ENCODE measurements at regions not wholly inside any gene's neighbourhood (a gene's known extent, or its start where the extent isn't known, plus 50 kb on each side); places are given as distances from the start of the nearest gene placed in this dataset.
"Not testable (repeated sequence)": the region's sequence is repeated elsewhere in the genome, so short reads cannot be mapped to it uniquely, and the experiment has no call there.

- Mint-ChIP-seq H3K27me3 (no peaks in the 10 kb centered on the region), H3K27ac (no peak overlapping the region), H3K4me3 (no peak overlapping the region), H3K9me3 (no peaks in the 10 kb centered on the region), H3K36me3 (no peaks in the 10 kb centered on the region), H3K4me1 (no peaks in the 10 kb centered on the region)
- DNase-seq: no peak
- no peak for ATAC-seq (ENCODE audit: low read depth)
- POLR2A ChIA-PET: no interaction called here
These were observed 1247.5 kb upstream of the ACVR2A start for GRCh38 chr2:146597291-146597690.

DNA sequence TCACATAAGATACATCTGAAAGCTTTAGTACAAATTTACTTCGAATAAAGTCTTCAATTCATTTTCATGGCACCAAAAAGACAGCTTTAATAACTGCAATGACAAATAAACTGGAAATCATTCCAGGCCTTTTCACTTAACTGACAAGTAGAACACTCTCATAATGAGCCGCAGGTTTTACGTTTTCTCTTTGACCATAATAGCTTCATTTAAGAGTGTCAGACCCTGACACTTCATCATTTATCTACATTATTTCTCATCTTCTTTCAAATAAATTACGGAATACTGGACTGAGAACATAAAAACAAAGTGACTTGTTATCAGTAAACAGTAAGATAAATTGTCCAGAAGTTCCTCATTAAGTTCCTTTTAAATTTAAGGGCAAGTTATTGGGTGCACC lies 1252.9 kb upstream of the ACVR2A start:
- no peak overlapping the region for H3K4me3 Mint-ChIP-seq
- no peaks in the 10 kb centered on the region for H3K36me3 Mint-ChIP-seq
- H3K27ac Mint-ChIP-seq: no peak overlapping the region
- H3K4me1 Mint-ChIP-seq: no peaks in the 10 kb centered on the region
- no peaks in the 10 kb centered on the region for H3K9me3 Mint-ChIP-seq
- no peak for ATAC-seq (ENCODE audit: low read depth)
- POLR2A ChIA-PET: no interaction called here
- no peak for DNase-seq
- no peaks in the 10 kb centered on the region for H3K27me3 Mint-ChIP-seq

DNA sequence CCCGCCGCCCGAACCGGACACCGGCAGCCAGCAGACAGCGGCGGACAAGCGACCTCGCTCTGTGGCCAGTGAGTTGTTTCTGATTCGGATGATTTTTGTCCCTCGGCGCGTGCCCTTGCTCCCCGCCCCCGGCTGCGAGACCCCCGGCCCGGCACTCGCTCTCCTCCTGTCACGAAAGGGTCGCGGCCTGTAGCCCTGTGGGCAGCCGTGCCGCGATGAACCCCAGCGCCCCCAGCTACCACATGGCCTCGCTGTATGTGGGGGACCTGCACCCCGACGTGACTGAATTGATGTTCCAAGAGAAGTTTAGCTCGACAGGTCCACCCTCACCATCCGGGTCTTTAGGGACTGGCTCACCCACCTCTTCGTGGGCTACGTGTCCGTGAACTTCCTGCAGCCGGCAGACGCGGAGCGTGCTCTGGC lies 1257.5 kb upstream of the ACVR2A start:
- H3K4me1 Mint-ChIP-seq: no peaks in the 10 kb centered on the region
- ATAC-seq (ENCODE audit: low read depth) (no peak), DNase-seq (no peak)
- H3K27ac Mint-ChIP-seq: no peak overlapping the region
- no peak overlapping the region for H3K4me3 Mint-ChIP-seq
- no peaks in the 10 kb centered on the region for H3K36me3 Mint-ChIP-seq
- POLR2A ChIA-PET: no interaction called here
- no peaks in the 10 kb centered on the region for H3K27me3 Mint-ChIP-seq
- no peaks in the 10 kb centered on the region for H3K9me3 Mint-ChIP-seq

DNA sequence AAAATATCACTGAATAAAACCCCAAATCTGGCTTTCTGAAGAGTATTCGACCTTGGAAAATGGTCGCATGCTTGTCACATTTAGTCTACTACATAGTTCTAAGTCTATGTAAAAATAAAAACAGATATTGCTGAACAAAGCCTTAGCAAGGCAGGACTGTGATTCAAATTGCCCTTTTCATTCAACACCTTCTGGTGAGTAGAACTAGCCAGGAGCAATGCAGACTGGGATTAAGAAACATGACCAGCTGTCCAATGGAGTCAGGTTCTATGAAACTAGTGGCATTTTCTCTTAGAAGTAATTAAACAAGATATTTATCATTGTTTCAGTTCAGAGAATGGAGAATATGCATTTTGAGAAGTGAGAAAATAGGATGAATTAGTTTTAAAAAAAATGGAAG lies 1260.5 kb upstream of the ACVR2A start:
- Mint-ChIP-seq H3K4me3 (no peak overlapping the region), H3K27me3 (no peaks in the 10 kb centered on the region), H3K36me3 (no peaks in the 10 kb centered on the region), H3K27ac (no peak overlapping the region), H3K4me1 (no peaks in the 10 kb centered on the region), H3K9me3 (no peaks in the 10 kb centered on the region)
- POLR2A ChIA-PET: no interaction called here
- no peak for DNase-seq
- ATAC-seq (ENCODE audit: low read depth): no peak

DNA sequence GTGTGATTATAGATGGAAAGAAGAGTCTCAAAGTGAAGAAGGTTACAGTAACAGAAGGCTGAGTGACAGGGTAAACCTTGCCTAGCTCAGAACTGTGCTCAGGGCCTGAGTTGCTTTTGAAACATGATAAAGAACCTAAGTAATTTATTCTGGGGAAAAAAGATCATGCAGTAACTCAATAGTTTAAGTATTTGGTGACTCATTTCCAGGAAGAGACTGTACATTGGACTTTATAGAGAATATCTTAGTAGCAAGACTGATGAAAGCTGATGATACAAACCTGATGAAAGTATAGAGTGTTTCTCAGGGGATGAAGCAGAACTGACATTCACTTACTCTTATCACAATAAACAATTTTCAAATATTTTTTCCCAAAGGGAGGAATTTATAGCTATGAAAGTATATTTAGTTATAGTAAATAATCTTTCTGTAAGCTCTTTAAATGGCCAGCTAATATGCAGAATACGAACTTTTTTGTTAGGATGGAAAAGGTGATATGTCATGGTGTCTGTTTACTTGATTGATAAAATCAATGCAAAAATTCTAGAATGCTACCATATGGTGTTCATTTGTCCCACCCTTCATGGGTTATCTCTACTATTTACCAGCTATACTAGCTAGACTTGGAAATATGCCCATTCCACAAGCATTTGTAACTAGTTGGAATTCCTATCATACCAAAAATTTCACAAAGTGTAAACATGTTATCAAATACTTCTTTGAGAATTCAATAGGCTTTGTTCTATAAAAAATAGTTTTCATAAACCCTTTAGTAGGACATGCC lies 1265.5 kb upstream of the ACVR2A start:
- Mint-ChIP-seq H3K36me3 (no peaks in the 10 kb centered on the region), H3K4me3 (no peak overlapping the region), H3K9me3 (no peaks in the 10 kb centered on the region), H3K27me3 (no peaks in the 10 kb centered on the region), H3K27ac (no peak overlapping the region), H3K4me1 (no peaks in the 10 kb centered on the region)
- ATAC-seq (ENCODE audit: low read depth) (no peak), DNase-seq (no peak)
- POLR2A ChIA-PET: no interaction called here

- no peaks in the 10 kb centered on the region for H3K9me3 Mint-ChIP-seq
- POLR2A ChIA-PET: no interaction called here
- H3K4me1 Mint-ChIP-seq: no peaks in the 10 kb centered on the region
- ATAC-seq (ENCODE audit: low read depth) (no peak), DNase-seq (no peak)
- H3K27ac Mint-ChIP-seq: no peak overlapping the region
- H3K4me3 Mint-ChIP-seq: no peak overlapping the region
- H3K36me3 Mint-ChIP-seq: no peaks in the 10 kb centered on the region
- H3K27me3 Mint-ChIP-seq: no peaks in the 10 kb centered on the region
These were observed 1268.3 kb upstream of the ACVR2A start for GRCh38 chr2:146576339-146577111.

- H3K27me3 Mint-ChIP-seq: no peaks in the 10 kb centered on the region
- H3K36me3 Mint-ChIP-seq: no peaks in the 10 kb centered on the region
- no peak overlapping the region for H3K27ac Mint-ChIP-seq
- H3K9me3 Mint-ChIP-seq: no peaks in the 10 kb centered on the region
- no peak for ATAC-seq (ENCODE audit: low read depth)
- POLR2A ChIA-PET: no interaction called here
- H3K4me1 Mint-ChIP-seq: no peaks in the 10 kb centered on the region
- DNase-seq: no peak
- H3K4me3 Mint-ChIP-seq: no peak overlapping the region
These were observed 1272.2 kb upstream of the ACVR2A start for GRCh38 chr2:146572598-146572997.

DNA sequence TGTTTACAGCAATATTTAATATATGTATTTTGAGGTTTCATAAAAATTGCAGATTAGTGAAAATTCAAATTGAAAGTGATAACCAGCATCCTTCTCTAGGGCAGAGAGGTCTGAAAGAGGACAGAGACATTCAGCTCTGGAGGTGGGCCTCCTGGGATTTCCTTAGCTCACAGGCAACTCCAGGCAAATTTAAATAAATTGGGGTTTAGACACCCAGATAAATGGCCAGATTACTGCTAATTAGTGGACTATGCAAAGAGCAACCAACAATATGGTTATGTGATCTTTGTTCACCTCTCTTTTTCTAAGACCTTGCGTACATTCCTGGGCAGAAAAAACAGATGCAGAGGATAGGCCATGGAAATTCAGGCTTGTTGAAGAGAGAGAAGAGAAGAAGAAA lies 1282.8 kb upstream of the ACVR2A start:
- Mint-ChIP-seq H3K27me3 (no peaks in the 10 kb centered on the region), H3K36me3 (no peaks in the 10 kb centered on the region), H3K4me1 (no peaks in the 10 kb centered on the region), H3K27ac (no peak overlapping the region), H3K9me3 (no peaks in the 10 kb centered on the region), H3K4me3 (no peak overlapping the region)
- no peak for ATAC-seq (ENCODE audit: low read depth)
- POLR2A ChIA-PET: no interaction called here
- DNase-seq: no peak

DNA sequence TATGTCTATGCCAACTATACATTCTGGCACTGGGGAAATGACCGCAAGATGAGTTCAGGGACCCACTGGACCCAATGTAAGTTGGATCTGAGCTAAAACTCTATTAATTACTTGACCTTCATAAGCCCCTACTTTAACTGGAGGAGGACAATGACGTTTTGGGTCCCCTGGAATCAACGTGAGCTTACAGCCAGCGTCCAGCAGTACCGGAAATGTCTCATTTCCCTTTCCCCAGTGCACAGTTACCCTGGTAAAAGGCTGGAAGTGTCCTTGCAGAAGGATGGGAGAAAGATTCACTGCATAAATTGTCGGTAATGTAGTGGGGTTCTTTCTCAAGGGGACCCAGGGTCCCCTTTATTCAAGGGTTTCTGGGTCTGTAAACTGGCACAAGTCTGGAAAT lies 1297.6 kb upstream of the ACVR2A start:
- ATAC-seq (ENCODE audit: low read depth) (no peak), DNase-seq (no peak)
- H3K27me3 Mint-ChIP-seq: no peaks in the 10 kb centered on the region
- POLR2A ChIA-PET: no interaction called here
- H3K27ac Mint-ChIP-seq: no peak overlapping the region
- H3K9me3 Mint-ChIP-seq: no peaks in the 10 kb centered on the region
- no peaks in the 10 kb centered on the region for H3K36me3 Mint-ChIP-seq
- no peak overlapping the region for H3K4me3 Mint-ChIP-seq
- no peaks in the 10 kb centered on the region for H3K4me1 Mint-ChIP-seq

- no peaks in the 10 kb centered on the region for H3K36me3 Mint-ChIP-seq
- no peak overlapping the region for H3K4me3 Mint-ChIP-seq
- POLR2A ChIA-PET: no interaction called here
- no peak for ATAC-seq (ENCODE audit: low read depth)
- H3K27ac Mint-ChIP-seq: no peak overlapping the region
- no peak for DNase-seq
- H3K4me1 Mint-ChIP-seq: no peaks in the 10 kb centered on the region
- H3K27me3 Mint-ChIP-seq: no peaks in the 10 kb centered on the region
- no peaks in the 10 kb centered on the region for H3K9me3 Mint-ChIP-seq
These were observed 1300.1 kb upstream of the ACVR2A start for GRCh38 chr2:146544701-146545100.

GRCh38 chr2:146541896-146542295 lies 1302.9 kb upstream of the ACVR2A start:
- POLR2A ChIA-PET: no interaction called here
- Mint-ChIP-seq H3K4me3 (no peak overlapping the region), H3K4me1 (no peaks in the 10 kb centered on the region), H3K36me3 (no peaks in the 10 kb centered on the region), H3K27ac (no peak overlapping the region), H3K9me3 (no peaks in the 10 kb centered on the region), H3K27me3 (no peaks in the 10 kb centered on the region)
- no peak for ATAC-seq (ENCODE audit: low read depth)
- no peak for DNase-seq

GRCh38 chr2:146540271-146540932 lies 1304.4 kb upstream of the ACVR2A start:
- Mint-ChIP-seq H3K36me3 (no peaks in the 10 kb centered on the region), H3K9me3 (peaks cover 2% of the 10 kb centered on the region), H3K27ac (no peak overlapping the region), H3K4me1 (no peaks in the 10 kb centered on the region), H3K4me3 (no peak overlapping the region), H3K27me3 (no peaks in the 10 kb centered on the region)
- POLR2A ChIA-PET: no interaction called here
- ATAC-seq (ENCODE audit: low read depth) (no peak), DNase-seq (no peak)

DNA sequence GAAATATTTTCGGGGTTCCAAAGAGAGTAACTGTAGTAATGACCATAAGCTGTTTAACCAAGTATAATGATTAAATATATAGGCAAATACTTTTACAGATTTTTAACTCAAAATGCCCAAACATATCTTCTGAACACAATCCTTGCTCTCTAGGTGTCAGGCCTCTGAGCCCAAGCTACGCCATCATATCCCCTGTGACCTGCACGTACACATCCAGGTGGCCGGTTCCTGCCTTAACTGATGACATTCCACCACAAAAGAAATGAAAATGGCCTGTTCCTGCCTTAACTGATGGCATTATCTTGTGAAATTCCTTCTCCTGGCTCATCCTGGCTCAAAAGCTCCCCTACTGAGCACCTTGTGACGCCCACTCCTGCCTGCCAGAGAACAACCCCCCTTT lies 1305.1 kb upstream of the ACVR2A start:
- H3K36me3 Mint-ChIP-seq; ATAC-seq (ENCODE audit: low read depth); POLR2A ChIA-PET; H3K9me3 Mint-ChIP-seq; DNase-seq; H3K4me3 Mint-ChIP-seq; H3K4me1 Mint-ChIP-seq; H3K27me3 Mint-ChIP-seq; H3K27ac Mint-ChIP-seq: not testable (repeated sequence)

DNA sequence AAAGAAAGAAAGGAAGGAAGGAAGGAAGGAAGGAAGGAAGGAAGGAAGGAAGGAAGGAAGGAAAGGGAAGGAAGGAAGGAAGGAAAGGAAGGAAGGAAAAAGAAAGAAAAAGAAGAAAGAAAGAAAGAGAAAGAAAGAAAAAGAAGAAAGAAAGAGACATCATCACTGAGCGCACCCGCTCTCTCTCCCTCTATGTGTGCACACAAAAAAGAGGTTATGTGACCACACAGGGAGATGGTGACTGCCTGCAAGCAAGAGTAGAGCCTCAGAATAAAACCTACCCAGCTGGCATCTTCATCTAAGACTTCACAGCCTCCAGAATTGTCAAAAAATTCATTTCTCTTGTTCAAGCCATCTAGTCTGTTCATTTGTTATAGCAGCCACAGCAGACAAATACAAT lies 1307.4 kb upstream of the ACVR2A start:
- Mint-ChIP-seq H3K27ac (no peak overlapping the region), H3K9me3 (peaks cover 2% of the 10 kb centered on the region), H3K27me3 (no peaks in the 10 kb centered on the region), H3K4me3 (no peak overlapping the region), H3K36me3 (no peaks in the 10 kb centered on the region), H3K4me1 (no peaks in the 10 kb centered on the region)
- POLR2A ChIA-PET: no interaction called here
- DNase-seq (no peak), ATAC-seq (ENCODE audit: low read depth) (no peak)

All from activated naive CD8-positive, alpha-beta T cell treated with anti-CD3 and anti-CD28 coated beads, Interleukin-2, amount 10 ng/mL, durations not matched to agents 7 days and 5 days (primary cell).